Dermis microvascular lymphatic vessel endothelial cell (primary cell): ENCODE measurements at regions not wholly inside any gene's neighbourhood (a gene's known extent, or its start where the extent isn't known, plus 50 kb on each side); places are given as distances from the start of the nearest gene placed in this dataset.
"Not testable (repeated sequence)": the region's sequence is repeated elsewhere in the genome, so short reads cannot be mapped to it uniquely, and the experiment has no call there.

Source experiments
- DNase-seq, 2 donors: peaks; one replicate each; pipeline versions ENCODE4 v3.0.0 to v3.0.0-alpha.2; 2010; ENCODE audit warnings: low read depth in 2 of 2

GRCh38 chr1:196002906-196003305 is 605.3 kb downstream of the KCNT2 start:
- DNase-seq = no peak

GRCh38 chr1:196002296-196002695 is 605.9 kb downstream of the KCNT2 start:
- not testable (repeated sequence) for DNase-seq

GRCh38 chr1:196001188-196001587 is 607.1 kb downstream of the KCNT2 start:
- no peak for DNase-seq

GRCh38 chr1:195999022-195999421 is 609.2 kb downstream of the KCNT2 start:
- DNase-seq = no peak

DNA sequence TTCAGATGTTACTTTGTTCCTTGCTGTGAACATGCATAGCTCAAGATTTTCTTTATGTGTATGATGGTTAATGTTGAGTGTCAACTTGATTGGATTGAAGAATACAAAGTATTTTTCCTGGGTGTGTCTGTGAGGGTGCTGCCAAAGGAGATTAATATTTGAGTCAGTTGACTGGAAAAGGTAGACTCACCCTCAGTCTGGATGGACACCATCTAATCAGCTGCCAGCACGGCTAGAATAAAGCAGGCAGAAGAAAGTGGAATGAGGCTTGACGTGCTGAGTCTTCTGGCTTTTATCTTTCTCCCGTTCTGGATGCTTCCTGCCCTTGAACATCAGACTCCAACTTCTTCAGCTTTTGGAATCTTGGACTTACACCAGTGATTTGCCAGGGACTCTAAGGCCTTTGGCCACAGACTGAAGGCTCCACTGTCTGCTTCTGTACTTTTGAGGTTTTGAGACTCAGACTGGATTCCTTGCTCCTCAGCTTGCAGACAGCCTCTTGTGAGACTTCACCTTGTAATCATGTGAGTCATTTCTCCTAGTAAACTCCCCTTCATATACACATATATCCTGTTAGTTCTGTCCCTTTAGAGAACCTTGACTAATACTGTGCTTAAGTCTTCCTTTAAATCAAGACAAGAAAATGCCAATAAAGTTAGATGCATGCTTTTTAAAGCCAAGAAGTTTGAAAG is 626.6 kb downstream of the KCNT2 start:
- no peak for DNase-seq

DNA sequence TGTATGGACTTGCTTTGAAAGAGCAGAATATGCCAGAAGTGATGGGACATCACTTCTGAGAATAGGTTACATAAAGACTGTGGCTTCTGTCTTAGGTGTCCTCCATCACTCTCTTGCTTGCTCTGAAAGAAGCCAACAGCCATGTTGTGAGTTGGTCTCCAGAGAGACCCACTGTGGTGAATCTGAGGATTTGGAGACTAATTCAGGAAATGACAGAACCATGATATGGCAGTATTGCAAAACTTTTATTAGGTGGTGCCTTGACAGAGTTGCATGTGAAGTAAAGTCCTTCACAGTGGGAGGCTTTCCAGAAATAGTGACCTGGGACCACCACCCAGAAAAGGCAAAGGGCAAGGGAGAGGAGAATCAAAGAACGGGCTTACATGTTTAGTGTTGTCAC is 628.6 kb downstream of the KCNT2 start:
- DNase-seq = no peak

DNA sequence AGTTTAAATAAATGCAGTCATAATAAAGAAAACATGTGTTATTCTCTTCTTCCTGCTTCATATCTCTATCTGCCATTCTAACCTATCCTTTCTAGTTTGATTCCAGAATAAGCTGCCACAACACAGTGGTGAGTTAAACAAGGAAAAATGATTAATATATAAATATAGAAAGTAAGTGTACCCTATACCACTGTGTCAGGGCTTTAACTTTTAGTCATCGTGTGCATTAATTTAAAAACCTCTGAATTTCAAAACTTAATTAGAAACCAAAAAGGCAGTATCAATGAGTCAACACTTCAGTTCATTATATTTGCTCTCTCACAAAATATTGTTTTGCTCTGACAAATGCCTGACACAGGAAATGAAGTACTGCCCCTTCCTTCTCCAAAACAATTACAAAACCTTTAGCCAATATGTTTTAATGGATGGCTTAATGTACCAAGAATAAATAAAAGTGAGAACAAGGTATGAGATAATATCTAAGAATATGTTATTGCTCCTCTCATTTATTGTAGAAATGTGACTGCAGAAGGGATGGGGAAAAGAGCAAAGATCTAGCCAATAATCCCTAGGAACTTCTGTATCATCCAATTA is 634.8 kb downstream of the KCNT2 start:
- no peak for DNase-seq

- DNase-seq = no peak
Observed at GRCh38 chr1:195971589-195971988, 636.7 kb downstream of the KCNT2 start.

- no peak for DNase-seq
Observed at GRCh38 chr1:195970209-195970608, 638.0 kb downstream of the KCNT2 start.

DNA sequence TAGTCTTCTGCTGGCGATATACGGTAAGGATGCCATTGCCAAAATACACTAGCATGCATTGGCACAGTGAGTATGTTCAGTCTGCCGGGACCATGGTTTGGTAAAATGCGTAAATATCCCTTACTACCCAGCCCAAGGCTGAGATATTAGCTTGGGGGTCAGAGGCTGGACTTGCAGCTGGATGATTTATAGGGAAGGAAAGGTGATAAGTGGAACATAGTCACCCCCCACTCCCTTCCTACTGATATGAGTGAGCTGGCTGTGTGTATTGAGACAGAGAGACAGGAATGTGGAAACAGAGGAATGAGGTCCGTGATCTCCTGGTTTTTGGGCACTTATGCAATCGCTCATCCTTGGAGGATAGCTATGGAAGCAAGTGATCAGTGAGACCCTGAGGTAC is 642.8 kb downstream of the KCNT2 start:
- DNase-seq = no peak

DNA sequence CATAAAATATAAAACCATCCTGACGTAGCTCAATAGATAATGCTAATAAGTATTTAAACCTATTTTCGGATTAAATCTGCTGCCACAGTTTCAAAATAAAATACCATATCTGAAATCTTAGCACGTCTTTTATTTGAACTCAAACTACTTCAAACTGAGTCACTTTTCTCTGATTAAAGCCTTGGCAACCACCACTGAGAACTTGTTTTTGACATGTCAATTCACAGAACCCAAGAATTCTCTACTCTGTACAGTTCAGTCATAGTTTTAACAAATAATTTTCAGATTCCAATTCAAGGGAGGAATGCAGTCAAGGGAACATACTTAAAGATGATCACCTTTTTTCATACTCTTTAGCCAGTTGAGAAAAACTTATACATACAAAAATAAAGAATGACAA is 643.2 kb downstream of the KCNT2 start:
- no peak for DNase-seq

GRCh38 chr1:195964516-195964915 is 643.7 kb downstream of the KCNT2 start:
- no peak for DNase-seq

DNA sequence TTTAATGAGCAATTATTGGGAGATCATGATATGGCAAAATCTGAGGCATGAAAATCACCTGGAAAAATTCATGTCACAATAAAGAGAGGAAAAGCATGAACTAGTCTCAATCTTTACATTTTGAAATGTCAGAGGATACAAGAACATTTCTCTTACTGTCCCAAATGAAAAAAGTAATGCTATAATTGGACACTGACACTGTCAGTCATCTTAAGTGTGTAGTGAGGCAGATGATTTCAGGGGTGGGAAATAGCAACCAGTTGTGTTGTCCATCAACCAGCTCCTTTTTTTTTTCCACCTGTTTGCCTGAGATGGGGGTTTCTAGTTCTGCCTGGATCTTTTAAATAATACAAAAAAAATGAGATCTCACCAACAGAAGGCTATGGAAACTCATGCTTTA is 646.2 kb downstream of the KCNT2 start:
- no peak for DNase-seq

DNA sequence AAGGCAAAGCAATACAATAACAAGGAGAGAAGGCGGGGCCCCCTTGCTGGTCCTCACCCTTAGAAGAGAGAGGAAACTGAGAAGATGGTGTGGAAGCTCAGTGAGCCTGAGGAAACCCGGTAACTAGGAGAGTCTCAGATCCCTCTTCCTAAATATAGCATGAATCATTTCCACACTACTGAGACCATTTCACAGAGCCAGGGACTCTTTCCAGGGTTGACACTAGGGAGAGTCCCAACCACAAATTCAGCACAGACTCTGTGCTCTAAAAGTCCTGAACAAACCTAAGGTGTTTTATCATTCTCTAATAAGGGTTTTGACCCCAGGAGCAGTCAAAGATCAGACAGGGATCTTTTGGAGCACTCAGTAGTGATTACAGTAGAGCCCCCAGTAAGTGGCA is 647.7 kb downstream of the KCNT2 start:
- DNase-seq = no peak

- no peak for DNase-seq
Observed at GRCh38 chr1:195958131-195958530, 650.1 kb downstream of the KCNT2 start.

DNA sequence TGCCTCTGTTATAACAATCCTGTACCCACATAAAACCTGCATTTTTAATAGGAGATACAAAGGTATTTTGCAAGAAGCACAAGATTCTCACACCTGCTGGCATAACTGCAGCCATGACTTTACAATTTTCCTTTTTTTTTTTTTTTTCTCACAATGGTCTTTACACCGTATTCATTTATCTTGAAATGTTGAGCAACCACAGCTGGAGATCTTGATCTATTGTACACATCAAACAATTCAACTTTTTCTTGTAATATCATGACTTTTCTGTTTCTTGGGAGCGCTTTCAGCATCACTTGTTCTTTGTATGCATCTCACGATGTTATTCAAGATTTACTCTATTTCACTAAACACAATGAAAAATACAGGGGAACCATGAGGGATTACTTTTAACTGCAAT is 651.4 kb downstream of the KCNT2 start:
- DNase-seq = no peak

DNA sequence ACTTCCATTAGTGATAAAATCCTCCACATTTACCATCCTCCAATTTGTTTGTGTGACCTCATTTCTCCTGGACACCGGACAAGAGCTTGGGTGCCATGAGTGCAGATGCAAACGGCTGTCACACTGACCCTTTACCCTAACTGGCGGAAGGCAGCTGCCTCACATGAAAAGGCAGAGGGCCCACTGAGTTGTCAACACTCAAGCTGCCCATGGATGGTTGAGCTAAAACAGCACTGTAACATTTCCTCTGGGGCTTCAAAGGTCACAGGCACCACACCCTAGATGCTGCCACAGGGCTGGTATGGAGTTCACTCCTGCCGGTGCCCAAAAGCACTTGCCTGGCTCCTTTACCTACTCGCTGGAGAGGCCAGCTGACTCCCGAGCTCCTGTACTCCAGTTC is 653.4 kb downstream of the KCNT2 start:
- no peak for DNase-seq

DNA sequence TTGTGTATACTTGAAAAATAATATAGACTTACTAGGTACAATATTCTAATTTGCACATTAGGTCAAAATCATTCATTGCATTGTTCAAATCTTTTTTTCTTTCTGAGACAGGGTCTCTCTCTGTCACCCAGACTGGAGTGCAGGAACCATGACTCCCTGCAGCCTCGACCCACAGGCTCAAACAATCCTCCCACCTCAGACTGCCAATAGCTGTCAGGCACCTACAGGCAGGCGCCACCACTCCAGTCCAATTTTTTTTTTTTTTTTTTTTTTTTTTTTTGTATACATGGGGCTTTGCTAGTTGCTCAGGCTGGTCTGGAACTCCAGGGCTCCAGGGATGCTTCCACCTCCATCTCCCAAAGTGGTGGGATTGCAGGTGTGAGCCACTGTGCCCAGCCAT is 656.9 kb downstream of the KCNT2 start:
- no peak for DNase-seq

DNA sequence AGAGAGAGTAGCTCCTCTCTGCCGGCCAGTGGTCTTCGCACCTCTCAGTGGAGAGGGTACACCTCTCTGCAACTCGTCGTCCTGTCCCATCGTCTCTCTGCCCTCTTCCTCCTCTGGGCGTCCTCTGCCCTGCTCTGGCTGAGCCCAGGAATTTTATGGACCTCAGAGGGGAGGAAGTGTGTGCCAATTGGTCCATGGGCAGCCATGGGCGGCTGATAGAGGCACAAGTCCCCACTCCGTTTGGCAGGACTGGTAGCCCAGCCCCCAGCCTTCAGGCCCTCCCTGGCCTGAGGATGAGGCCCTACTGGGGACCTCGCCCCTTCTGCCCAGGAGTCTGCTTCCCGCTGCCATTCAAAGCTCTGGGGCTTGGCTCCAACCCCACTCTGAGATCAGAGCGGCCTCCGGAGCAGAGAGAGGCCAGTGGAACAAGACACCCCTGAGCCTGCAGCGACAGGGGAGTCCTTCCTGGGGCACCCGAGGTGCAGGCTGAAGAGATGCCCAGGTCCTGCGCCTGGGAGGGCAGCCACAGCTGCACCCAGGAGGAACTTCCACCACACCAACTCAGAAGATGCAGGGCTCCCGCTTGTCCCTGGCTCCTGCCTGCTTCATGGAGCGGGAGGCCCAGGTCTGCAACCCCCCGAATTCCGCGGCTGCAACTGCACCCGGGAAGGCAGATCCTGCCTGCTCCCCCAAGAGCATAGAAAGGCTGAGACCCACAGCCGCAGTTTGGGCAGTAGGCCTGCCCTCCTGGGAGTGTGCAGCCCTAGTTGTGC is 659.9 kb downstream of the KCNT2 start:
- no peak for DNase-seq

- DNase-seq = no peak
Observed at GRCh38 chr1:195946500-195946899, 661.7 kb downstream of the KCNT2 start.

DNA sequence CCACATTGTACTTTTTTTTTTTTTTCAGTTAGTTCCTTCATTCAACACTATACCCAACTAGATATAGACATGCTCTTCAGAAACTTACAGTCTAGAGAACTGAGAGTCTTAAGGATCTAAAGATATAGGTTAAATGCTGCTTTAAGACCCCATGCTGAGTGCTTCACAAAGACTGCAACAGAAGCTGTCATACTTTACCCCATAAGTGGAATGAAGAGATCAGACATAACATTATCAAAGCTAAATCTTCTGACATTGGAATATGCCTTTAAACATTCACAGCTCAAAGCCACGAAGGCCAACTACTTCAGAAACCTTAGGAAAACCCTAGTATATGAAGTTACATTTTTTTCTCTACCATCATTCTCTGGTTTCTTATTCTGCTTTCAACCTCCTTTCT is 666.4 kb downstream of the KCNT2 start:
- DNase-seq = no peak

DNA sequence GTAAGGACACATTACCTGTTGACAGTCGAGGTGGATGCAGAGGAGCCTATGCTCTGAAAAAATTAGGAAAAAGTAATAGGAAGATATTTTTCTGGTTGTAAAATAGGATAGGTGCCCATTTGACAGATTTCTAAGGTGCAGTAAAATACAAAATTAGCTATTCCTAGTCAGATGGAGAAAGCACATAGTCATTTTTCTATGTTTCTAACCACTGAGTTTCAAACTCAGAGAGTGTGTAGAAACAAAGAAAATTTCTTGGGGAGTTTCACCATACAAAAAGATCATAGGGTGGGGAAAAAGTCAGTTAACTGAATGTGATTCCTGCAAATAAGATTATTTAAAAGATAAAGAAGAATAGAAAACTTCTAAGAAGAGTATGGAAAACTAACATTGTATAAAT is 666.9 kb downstream of the KCNT2 start:
- DNase-seq = no peak

GRCh38 chr1:195939844-195940243 is 668.4 kb downstream of the KCNT2 start:
- no peak for DNase-seq
